ENCODE measurements at regions not wholly inside any gene's neighbourhood (a gene's known extent, or its start where the extent isn't known, plus 50 kb on each side); places are given as distances from the start of the nearest gene placed in this dataset.

GRCh38 chr3:51591231-51591630 lies 52.7 kb downstream of the RAD54L2 start (continued):
- no peak for TF ChIP-seq ZNF462 (CRISPR knock-in tag; IDR thresholded peaks at IDR 0.05)
- TF ChIP-seq CREB1 (CRISPR knock-in tag; IDR thresholded peaks at IDR 0.05; ENCODE audit: low read depth): no peak
- TF ChIP-seq ZNF114 (CRISPR knock-in tag; IDR thresholded peaks at IDR 0.05): no peak

- peaks cover 29% of the 10 kb centered on the region for H3K36me3 Mint-ChIP-seq (ENCODE audit: low read depth)
- TF ChIP-seq CTCF (conservative IDR thresholded peaks at IDR 0.05; ENCODE audit: low read depth in 2 of 2) (no peak), ETS1 (IDR thresholded peaks at IDR 0.05) (no peak), ZNF462 (CRISPR knock-in tag; IDR thresholded peaks at IDR 0.05) (no peak), EZH2 (IDR thresholded peaks at IDR 0.05; ENCODE audit: low read depth, unreplicated experiment) (no peak)
These were observed 55.2 kb downstream of the RAD54L2 start for GRCh38 chr3:51593697-51594096.

More at GRCh38 chr3:51593697-51594096, 55.2 kb downstream of the RAD54L2 start:
- H3K27ac Mint-ChIP-seq: no peak overlapping the region
- H2AFZ ChIP-seq: no peak overlapping the region
- H4K20me1 ChIP-seq (replicated peaks; ENCODE audit: insufficient read depth): no peaks in the 10 kb centered on the region
- H3K4me1 ChIP-seq (ENCODE audit: insufficient read depth): no peaks in the 10 kb centered on the region
- H3K27me3 Mint-ChIP-seq (ENCODE audit: insufficient read depth, low read depth, poor library complexity): no peaks in the 10 kb centered on the region
- no peaks in the 10 kb centered on the region for H3F3A ChIP-seq (replicated peaks; ENCODE audit: low read depth)
- no peak overlapping the region for H3K27ac ChIP-seq (ENCODE audit: low read depth)
- no peak for DNase-seq (ENCODE audit: low spot score)
- no peaks in the 10 kb centered on the region for H3K4me1 Mint-ChIP-seq
- H3K79me2 ChIP-seq (replicated peaks; ENCODE audit: insufficient read depth): peaks cover 18% of the 10 kb centered on the region
- H3K4me2 ChIP-seq: no peak overlapping the region
- no peak for ATAC-seq
- H3K9me2 ChIP-seq (ENCODE audit: insufficient read depth): no peaks in the 10 kb centered on the region
- no peaks in the 10 kb centered on the region for H3K36me3 ChIP-seq (ENCODE audit: insufficient read depth)
- no peaks in the 10 kb centered on the region for H3K27me3 ChIP-seq (ENCODE audit: insufficient read depth)
- no peak overlapping the region for H3K4me3 ChIP-seq
- H3K9me3 Mint-ChIP-seq: no peaks in the 10 kb centered on the region
- H3K4me3 Mint-ChIP-seq: no peak overlapping the region

Data from GM23338 (cell line).